ENCODE measurements at regions not wholly inside any gene's neighbourhood (a gene's known extent, or its start where the extent isn't known, plus 50 kb on each side); places are given as distances from the start of the nearest gene placed in this dataset.

DNA sequence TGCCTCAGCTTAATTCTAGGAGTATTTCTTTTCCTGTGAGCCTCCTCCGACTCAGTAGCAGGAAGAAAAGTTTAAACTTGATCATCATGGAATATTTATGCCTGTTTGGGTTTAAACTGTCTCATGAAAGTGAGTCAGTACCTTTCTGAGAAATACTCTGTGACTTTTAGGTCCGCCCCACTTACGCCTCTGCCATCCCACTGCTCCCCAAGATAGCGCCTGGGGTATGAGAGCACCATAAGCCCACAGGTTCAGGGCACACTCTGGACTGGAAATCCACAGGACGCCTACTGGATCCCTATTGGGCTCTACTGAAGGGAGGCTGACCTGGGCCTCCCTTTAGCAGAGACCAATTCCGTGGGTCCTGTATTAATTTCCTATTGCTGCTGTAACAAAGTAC, 175.8 kb upstream of the CDH20 start:
- H3K9me3 ChIP-seq (ENCODE audit: control insufficient read depth, insufficient read depth, low read depth, low read length), result no peaks in the 10 kb centered on the region
- ATAC-seq (no peak), DNase-seq (ENCODE audit: low read depth, low spot score) (no peak)
- no TSS peak for BruUV-seq (replicated peaks)
- no peaks in the 10 kb centered on the region for H3K4me1 ChIP-seq (ENCODE audit: control insufficient read depth, insufficient read depth, low read length)
- TF ChIP-seq SIN3A (IDR thresholded peaks at IDR 0.05; ENCODE audit: borderline replicate concordance, insufficient read depth, low read depth, low read length) (no peak), TCF7L2 (IDR thresholded peaks at IDR 0.05; ENCODE audit: low read depth, low read length) (no peak), POLR2AphosphoS5 (IDR thresholded peaks at IDR 0.05; ENCODE audit: low read depth, low read length) (no peak)
- TF ChIP-seq, protein P1, sequence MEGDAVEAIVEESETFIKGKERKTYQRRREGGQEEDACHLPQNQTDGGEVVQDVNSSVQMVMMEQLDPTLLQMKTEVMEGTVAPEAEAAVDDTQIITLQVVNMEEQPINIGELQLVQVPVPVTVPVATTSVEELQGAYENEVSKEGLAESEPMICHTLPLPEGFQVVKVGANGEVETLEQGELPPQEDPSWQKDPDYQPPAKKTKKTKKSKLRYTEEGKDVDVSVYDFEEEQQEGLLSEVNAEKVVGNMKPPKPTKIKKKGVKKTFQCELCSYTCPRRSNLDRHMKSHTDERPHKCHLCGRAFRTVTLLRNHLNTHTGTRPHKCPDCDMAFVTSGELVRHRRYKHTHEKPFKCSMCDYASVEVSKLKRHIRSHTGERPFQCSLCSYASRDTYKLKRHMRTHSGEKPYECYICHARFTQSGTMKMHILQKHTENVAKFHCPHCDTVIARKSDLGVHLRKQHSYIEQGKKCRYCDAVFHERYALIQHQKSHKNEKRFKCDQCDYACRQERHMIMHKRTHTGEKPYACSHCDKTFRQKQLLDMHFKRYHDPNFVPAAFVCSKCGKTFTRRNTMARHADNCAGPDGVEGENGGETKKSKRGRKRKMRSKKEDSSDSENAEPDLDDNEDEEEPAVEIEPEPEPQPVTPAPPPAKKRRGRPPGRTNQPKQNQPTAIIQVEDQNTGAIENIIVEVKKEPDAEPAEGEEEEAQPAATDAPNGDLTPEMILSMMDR (IDR thresholded peaks at IDR 0.05), result no peak
- TF ChIP-seq, protein P2, sequence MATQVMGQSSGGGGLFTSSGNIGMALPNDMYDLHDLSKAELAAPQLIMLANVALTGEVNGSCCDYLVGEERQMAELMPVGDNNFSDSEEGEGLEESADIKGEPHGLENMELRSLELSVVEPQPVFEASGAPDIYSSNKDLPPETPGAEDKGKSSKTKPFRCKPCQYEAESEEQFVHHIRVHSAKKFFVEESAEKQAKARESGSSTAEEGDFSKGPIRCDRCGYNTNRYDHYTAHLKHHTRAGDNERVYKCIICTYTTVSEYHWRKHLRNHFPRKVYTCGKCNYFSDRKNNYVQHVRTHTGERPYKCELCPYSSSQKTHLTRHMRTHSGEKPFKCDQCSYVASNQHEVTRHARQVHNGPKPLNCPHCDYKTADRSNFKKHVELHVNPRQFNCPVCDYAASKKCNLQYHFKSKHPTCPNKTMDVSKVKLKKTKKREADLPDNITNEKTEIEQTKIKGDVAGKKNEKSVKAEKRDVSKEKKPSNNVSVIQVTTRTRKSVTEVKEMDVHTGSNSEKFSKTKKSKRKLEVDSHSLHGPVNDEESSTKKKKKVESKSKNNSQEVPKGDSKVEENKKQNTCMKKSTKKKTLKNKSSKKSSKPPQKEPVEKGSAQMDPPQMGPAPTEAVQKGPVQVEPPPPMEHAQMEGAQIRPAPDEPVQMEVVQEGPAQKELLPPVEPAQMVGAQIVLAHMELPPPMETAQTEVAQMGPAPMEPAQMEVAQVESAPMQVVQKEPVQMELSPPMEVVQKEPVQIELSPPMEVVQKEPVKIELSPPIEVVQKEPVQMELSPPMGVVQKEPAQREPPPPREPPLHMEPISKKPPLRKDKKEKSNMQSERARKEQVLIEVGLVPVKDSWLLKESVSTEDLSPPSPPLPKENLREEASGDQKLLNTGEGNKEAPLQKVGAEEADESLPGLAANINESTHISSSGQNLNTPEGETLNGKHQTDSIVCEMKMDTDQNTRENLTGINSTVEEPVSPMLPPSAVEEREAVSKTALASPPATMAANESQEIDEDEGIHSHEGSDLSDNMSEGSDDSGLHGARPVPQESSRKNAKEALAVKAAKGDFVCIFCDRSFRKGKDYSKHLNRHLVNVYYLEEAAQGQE (IDR thresholded peaks at IDR 0.05; ENCODE audit: insufficient read depth in 1 of 2, low read depth in 2 of 2, low read length in 1 of 2), result no peak
- H3K27me3 ChIP-seq (ENCODE audit: control insufficient read depth, insufficient read depth, low read length), result no peaks in the 10 kb centered on the region
- no peaks in the 10 kb centered on the region for H3K36me3 ChIP-seq (ENCODE audit: control insufficient read depth, insufficient read depth, low read length)
- H3K4me3 ChIP-seq (ENCODE audit: low read depth in 2 of 2, low read length in 2 of 2), result no peak overlapping the region
- no peak overlapping the region for H3K27ac ChIP-seq (ENCODE audit: low read length)
- CTCF ChIA-PET, result no interaction called here
- intact Hi-C loops (cut with micrococcal nuclease; ENCODE audit: unreplicated experiment) (no loop called here), in situ Hi-C loops (cut with HindIII; ENCODE audit: low pct_unique_long_range_greater_than_20kb, low sequenced_read_pairs) (no loop called here)
- POLR2A ChIA-PET, result no interaction called here

DNA sequence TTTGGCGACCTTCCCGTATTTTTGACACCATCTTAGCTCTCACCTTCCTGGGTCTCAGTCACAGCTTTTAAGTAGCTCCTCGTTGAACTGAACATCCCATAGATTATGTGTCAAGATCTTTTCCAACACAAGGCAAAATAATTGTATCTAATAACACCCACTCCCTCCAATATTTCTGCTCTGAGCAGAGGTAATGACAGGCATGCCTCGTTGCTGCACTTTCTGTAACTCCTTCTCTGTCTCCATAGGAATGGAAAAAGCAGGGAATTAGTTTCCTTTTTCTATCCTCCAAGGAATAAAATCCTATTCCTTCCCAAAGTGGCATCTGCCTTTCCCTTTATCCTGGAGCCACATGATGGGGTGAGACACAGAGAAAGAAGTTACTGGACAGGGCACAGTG, 174.0 kb upstream of the CDH20 start:
- TF ChIP-seq, protein P1 (IDR thresholded peaks at IDR 0.05), result no peak
- TF ChIP-seq TCF7L2 (IDR thresholded peaks at IDR 0.05; ENCODE audit: low read depth, low read length) (no peak), SIN3A (IDR thresholded peaks at IDR 0.05; ENCODE audit: borderline replicate concordance, insufficient read depth, low read depth, low read length) (no peak)
- no TSS peak for BruUV-seq (replicated peaks)
- Histone ChIP-seq H3K27ac (ENCODE audit: low read length) (no peak overlapping the region), H3K4me1 (ENCODE audit: control insufficient read depth, insufficient read depth, low read length) (no peaks in the 10 kb centered on the region), H3K9me3 (ENCODE audit: control insufficient read depth, insufficient read depth, low read depth, low read length) (no peaks in the 10 kb centered on the region), H3K36me3 (ENCODE audit: control insufficient read depth, insufficient read depth, low read length) (no peaks in the 10 kb centered on the region), H3K27me3 (ENCODE audit: control insufficient read depth, insufficient read depth, low read length) (no peaks in the 10 kb centered on the region), H3K4me3 (ENCODE audit: low read depth in 2 of 2, low read length in 2 of 2) (no peak overlapping the region)
- in situ Hi-C loops (cut with HindIII; ENCODE audit: low pct_unique_long_range_greater_than_20kb, low sequenced_read_pairs), result no loop called here
- intact Hi-C loops (cut with micrococcal nuclease; ENCODE audit: unreplicated experiment), result no loop called here
- POLR2A ChIA-PET, result no interaction called here
- CTCF ChIA-PET, result no interaction called here
- ATAC-seq, result no peak
- DNase-seq (ENCODE audit: low read depth, low spot score), result no peak

DNA sequence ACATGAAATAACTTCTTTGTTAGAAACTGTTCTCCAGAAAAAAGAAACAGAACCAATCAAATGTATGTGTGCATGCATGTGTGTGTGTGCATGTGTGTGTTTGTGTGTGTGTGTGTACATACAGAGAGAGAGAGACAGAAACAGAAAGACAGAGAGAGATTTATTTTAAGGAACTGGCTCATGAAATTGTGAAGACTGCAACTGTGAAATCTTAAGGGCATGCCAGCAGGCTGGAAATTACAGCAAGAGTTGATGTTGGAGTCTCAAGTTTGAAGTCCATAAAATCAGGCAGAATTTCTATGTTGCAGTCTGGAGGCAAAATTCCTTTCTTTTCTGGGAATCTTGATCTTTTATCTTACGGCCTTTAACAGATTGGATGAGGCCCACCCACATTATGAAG, 168.9 kb upstream of the CDH20 start:
- Histone ChIP-seq H3K4me1 (ENCODE audit: control insufficient read depth, insufficient read depth, low read length) (no peaks in the 10 kb centered on the region), H3K9me3 (ENCODE audit: control insufficient read depth, insufficient read depth, low read depth, low read length) (no peaks in the 10 kb centered on the region), H3K27ac (ENCODE audit: low read length) (no peak overlapping the region), H3K4me3 (ENCODE audit: low read depth in 2 of 2, low read length in 2 of 2) (no peak overlapping the region), H3K36me3 (ENCODE audit: control insufficient read depth, insufficient read depth, low read length) (no peaks in the 10 kb centered on the region), H3K27me3 (ENCODE audit: control insufficient read depth, insufficient read depth, low read length) (no peaks in the 10 kb centered on the region)
- in situ Hi-C loops (cut with HindIII; ENCODE audit: low pct_unique_long_range_greater_than_20kb, low sequenced_read_pairs), result no loop called here
- TF ChIP-seq TCF7L2 (IDR thresholded peaks at IDR 0.05; ENCODE audit: low read depth, low read length) (no peak), POLR2AphosphoS5 (IDR thresholded peaks at IDR 0.05; ENCODE audit: low read depth, low read length) (no peak), SIN3A (IDR thresholded peaks at IDR 0.05; ENCODE audit: borderline replicate concordance, insufficient read depth, low read depth, low read length) (no peak)
- TF ChIP-seq, protein P2 (IDR thresholded peaks at IDR 0.05; ENCODE audit: insufficient read depth in 1 of 2, low read depth in 2 of 2, low read length in 1 of 2), result no peak
- TF ChIP-seq, protein P1 (IDR thresholded peaks at IDR 0.05), result no peak
- POLR2A ChIA-PET, result no interaction called here
- intact Hi-C loops (cut with micrococcal nuclease; ENCODE audit: unreplicated experiment), result no loop called here
- CTCF ChIA-PET, result no interaction called here
- no peak for DNase-seq (ENCODE audit: low read depth, low spot score)
- ATAC-seq, result no peak
- no TSS peak for BruUV-seq (replicated peaks)
